GM21423 (cell line): ENCODE measurements at regions not wholly inside any gene's neighbourhood (a gene's known extent, or its start where the extent isn't known, plus 50 kb on each side); places are given as distances from the start of the nearest gene placed in this dataset.
"Not testable (repeated sequence)": the region's sequence is repeated elsewhere in the genome, so short reads cannot be mapped to it uniquely, and the experiment has no call there.

Experiments used
- ATAC-seq: cut with Tn5 transposase; IDR thresholded peaks from one replicate; pipeline ENCODE4 v1.9.1; 2021; ENCODE audit warnings: mild to moderate bottlenecking, moderate library complexity; ENCODE audit not compliant: unreplicated experiment

DNA sequence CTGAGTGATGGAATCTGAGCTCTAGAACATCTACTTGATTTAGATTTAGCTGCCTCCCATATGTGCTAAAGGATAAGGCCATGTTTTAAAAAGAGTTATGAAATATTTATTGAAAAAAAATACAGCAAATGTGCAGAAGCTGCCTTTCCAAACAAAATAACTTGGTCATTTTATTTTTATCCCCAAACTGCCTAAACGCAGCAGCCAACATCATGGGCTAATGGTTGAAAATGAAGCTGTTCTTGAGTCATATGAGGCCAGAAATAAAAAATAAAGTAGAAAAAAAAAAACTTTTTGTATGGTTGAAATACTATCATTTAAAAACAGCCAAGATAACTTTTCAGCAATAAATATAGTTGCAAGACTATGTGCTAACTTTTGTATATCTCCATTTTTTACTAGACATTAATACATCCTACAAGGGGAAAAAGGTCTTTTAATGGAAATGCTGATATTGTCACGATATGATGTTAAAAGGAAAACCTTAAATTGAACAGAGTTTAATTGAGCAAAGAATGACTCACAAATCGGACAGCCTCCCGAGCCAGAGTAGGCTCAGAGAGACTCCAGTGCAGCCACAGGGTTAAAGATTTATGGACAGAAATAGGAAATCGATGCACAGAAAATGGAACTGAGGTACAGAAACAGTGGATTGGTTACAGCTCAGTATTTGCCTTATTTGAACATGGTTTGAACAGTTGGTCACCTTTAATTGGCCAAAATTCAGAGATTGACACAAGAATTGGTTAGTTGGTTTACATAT, 305.8 kb downstream of the MDFIC start:
- no peak for ATAC-seq

DNA sequence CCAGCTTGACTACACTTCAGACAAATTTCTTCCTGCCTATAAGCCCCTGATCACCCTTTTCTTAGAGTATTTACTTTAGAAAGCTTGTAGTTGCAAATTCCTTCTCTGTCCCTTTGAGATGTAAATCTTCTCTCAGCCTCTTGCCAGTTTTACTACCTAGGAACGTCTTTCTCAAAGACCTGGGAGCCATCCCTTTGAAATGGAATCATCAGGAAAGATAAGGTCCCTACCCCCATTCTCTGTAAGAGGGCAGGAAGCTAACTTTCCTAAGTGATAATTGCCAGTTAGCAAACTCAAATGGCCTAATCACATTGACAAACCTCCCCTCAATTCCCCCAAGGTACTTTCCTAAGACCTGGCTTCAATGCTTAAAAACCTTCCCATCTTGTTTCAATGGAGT, 304.5 kb downstream of the MDFIC start:
- no peak for ATAC-seq

DNA sequence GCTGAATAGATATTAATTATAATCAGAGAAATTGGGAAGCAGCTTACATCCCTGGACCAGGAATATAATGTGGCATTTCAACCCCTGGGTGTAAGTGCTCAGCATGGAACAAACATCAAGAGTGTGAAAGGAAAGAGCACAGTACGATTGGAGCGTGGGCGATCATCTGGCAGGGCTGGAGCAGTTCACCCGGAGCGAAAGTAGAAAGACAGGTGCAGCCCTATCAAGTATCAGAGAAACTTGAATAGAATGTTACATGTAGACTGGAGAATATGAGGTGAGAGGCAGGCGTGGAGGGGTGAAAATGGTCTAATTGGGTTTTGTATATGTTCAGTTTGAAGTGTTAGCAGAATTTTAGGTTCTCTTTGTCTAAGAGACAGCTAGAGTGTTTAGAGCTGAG, 303.0 kb downstream of the MDFIC start:
- ATAC-seq = no peak

DNA sequence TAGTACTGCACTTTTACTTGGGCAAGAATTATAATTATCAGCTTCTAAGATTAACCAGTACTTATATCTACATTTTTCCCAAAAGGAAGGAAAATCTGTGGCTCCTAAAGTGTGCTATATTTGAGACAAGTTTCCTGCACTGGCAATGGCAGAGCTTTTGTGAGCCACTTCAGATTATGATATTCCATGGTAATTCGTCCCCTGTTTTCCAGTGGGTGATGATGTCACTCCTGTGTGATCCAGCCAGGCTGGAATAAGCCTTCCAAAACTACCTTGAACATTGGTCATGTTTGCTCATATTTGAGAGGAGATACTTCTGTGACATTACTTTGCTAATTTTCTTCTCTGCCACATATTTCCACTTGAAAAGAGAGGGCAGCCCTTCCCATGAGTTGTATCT, 302.1 kb downstream of the MDFIC start:
- no peak for ATAC-seq

DNA sequence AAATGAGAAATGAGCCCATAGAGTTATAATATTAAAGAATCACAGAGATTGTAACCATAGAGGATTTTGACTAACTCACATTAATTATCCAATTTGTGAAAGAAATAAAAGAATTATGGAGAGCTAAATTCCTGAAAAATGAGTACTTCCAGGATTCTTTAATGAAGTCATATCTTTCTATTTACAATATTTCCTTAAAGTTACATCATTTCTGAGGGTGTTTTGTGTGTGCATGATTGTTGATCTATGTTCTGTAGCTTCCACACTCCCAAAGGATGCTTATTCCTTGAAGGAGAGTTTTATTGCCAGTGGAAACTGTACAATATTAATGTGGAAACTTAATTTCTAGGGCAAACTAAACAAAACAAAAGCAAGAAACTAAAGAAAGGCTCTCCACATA, 299.6 kb downstream of the MDFIC start:
- no peak for ATAC-seq

DNA sequence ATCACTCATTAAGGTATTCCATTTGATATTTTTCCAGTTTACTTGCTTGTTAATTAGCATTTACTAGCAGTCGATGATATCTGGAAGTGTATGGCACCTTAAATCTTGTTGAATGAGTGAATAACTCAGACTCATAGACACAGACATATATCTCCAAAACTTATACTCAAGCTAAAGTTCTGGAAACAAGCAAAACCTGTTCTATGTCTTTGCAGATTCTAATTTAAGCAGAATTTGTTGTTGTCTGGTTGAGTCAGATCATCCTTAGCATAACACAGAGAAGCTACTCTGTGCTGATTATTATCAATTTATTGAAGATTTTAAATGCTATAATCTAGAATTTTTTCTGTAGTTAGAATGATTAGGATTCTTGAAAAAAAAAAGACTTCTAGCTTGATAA, 296.2 kb downstream of the MDFIC start:
- no peak for ATAC-seq

DNA sequence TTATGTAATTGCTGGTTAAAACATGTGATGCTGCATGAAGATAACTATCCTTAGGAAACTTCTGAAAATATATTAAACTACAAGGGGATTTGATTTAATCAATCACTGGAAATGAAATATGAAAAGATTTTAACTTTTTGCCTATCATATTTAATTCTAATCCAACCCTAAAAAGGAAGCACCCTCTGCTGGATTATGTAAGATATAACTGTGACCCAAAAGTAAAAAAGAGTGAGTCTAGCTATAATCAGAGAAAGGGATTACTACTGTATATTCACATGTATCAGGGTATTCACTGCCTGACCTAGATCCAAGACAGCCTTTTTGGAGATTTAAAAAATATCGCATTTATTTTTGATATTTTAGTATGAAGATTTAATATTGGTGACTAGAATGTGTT, 295.5 kb downstream of the MDFIC start:
- ATAC-seq = no peak

DNA sequence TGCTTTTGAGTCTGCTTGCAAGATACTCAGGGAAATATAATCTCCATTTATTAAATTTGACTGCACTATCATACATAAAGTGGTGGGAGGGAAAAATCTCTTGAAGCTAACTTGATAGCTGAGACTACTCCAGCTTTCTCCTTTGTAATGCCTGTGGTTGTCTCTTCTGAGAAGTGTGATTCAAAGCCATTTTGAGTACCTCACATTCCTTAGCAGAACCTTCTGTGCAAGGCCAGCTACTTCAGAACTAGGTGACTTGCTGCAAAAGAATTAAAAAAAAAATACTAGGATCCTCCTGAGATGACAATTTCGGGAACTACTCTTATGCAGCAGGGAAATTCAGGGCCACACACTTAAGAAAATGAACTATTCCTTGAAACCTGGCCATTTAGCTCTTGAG, 294.8 kb downstream of the MDFIC start:
- ATAC-seq = no peak

DNA sequence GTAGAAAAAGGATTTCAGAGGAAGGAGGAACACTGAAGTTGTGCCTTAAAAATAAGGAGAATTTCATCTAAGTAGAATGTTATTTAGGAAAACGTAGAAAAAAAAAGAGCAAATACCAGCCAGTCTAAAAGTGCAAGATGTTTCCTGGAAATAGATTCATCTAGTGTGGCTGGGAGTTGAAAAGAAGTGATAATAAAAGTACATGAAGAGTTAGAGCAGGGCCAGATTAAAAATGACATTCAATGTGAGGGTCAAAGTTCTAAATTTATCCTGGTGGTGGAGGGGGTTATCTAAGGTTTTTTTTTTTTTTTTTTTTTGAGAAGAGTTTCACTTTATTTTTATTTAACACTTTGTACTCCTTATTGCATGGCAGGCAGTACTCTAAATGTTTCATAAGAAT, 289.3 kb downstream of the MDFIC start:
- no peak for ATAC-seq

DNA sequence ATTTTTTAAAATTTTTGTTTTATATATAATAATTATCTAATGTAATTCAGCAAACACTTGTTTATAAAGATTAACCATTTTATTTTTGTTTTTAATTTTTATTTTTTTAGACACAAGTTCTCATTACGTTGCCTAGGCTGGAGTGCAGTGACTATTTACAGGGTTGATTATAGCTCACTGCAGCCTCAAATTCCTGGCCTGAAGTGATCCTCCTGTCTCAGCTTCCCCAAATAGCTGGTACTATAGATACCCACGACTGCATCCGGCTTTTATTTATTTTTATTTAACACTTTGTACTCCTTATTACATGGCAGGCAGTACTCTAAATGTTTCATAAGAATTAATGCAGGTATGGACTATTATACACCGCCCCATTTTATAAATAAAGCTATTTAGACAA, 288.7 kb downstream of the MDFIC start:
- no peak for ATAC-seq

DNA sequence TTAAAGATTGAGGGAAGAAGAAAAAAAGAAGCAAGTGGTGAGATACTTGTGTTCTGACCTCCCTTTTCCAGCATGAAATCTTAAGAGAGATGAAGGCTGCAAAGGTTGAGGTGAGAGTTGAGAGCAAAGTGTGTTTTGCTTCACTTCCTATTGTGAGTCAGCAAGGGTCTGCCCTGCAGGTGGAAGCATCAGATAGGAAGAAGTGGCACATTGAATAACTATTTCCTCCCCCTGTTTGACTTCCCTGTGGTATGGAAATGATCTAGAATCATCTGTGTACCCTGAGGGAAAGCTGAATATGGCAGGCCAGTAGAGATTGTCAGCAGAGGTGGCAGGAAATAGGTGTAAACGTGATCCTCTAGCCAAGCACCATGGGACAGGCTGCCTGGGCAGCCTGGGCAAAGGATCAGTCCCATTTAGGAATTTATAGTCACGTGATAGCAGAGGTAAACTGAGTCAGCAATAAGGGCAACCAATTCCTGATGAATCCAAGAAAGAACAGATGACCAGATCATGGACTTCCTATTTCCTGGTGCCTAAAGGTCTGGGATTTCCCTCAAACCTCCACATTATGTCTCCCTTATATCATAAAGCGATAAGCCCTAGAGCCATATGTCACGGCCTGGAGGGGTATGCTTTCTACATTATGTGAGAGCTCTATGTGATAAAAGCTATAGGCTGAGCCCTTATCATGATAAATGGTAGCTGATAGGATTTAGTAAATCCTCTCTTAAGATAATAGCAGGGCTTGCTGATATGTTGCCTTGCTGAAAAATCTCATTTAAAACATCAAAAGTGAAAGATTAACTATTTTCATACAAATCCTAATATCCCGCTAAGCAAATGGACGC, 287.0 kb downstream of the MDFIC start:
- ATAC-seq = no peak

DNA sequence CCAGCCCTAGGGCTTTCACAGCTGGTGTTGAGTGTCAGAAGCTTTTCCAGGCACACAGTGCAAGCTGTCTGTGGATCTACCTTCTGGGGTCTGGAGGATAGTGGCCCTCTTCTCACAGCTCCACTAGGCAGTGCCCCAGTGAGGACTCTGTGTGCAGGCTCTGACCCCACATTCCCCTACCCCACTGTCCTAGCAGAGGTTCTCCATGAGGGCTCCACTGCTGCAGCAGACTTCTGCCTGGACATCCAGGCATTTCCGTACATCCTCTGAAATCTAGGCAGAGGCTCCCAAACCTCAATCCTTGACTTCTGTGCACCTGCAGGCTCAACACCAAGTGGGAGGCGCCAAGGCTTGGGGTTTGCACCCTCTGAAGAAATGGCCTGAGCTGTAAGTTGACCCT, 284.5 kb downstream of the MDFIC start:
- ATAC-seq = not testable (repeated sequence)

DNA sequence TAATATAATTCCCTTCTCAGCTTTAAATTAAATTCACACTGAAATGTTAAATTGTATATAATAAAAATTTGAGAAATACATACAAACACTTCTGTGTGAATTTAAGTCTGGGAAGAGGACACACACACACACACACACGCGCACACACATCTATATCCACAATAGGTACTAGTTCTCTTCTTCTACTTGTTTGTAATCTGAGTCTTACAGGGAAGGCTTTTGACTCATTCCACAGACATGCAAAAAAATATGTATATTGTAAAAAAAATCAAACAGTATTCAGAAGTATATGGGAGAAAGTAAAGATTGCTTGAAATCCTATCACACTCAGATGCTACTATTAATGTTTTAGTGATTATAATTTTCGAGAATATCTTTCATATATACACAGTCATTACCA, 276.2 kb downstream of the MDFIC start:
- no peak for ATAC-seq

DNA sequence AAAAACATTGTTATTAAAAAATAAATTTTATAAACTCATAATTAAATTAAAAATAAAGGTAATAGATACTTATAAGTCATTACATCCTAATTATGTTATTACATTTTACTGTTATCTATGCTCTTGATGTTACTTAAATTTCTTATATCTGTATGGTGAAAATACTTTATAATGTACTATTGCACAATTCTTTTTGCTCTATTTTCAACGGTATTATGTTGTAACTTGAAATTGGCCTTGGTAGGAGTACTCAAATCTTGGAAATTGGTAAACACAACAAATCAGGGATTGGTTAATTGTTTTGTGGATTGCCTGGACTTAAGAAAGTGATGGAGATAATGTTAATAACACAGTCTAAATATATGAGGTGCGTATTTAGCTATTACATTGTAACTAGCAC, 273.3 kb downstream of the MDFIC start:
- ATAC-seq = no peak

DNA sequence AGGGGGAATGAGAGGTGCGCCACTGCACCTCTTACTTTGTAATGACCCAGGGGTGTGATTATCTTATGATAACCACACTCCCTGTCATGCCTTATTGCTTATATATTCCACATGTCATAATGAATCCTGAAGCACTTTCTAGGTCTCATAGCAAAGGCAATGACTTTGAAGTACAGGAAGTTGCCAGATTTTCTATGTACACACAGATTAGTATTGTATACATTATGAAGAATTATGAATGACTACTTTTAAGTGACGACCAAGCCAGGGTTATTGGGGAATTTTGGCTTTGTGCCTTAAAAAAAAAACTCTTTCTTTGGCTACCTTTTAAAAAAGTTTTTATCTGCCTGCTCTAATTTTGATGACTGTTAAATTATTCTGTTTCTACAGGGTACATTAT, 269.6 kb downstream of the MDFIC start:
- no peak for ATAC-seq

DNA sequence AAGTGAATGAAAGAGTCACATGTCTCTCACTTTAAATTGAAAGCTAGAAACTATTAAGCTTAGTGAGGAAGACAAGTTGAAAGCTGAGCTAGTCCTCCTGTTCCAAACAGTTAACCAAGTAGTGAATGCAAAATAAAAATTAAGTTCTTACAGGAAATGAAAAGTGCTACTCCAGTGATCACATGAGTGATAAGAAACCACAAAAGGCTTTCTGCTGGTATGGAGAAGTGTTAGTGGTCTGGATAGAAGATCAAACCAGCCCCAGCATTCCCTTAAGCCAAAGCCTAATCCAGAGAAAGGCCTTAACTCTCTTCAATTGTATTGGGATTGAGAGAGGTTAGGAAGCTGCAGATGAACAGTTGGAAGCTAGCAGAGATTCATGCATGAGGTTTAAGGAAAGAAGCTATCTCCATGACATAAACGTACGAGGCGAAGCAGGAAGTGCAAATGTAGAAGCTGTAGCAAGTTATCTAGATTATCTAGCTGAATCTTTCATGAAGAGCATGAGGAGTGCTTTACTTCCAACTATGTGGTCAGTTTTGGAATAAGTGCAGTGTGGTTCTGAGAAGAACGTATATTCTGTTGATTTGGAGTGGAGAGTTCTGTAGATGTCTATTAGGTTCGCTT, 261.6 kb downstream of the MDFIC start:
- ATAC-seq = no peak

DNA sequence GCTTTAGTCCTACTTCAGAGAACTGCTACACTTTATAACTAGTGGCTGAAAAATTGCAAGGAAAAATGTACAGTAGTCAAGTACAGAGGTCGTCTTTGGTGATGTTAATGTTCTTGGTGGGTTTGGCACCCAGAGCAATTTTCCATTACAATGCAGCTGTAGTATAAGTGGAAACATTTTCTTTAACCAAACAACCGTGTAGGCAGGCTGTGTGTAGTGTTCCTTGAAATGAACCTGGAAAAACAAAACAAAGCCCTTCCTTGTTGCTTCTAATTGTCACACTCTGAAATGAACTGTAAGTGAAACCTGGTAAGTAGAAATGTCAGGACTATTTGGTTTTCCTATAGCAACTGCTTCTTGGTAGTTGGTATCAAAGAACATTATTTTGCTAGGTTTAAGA, 256.9 kb downstream of the MDFIC start:
- no peak for ATAC-seq

DNA sequence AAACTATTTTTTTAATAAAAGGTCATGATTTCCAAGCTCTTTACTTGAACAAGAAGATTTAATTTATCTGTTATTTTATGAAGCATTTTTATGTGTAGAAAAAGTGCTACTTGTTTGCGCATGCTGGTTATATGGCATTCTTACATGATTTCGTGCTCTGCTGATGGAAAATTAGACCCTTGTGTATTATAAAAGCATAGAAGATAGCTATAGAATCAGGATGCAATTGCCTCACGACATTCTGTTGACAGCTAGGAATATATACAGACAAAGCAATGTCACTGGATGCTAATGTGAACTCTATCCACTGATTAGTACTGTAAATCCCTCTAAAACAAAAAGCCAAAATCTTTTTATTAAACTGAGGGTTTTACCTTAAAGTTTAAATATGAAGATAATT, 255.9 kb downstream of the MDFIC start:
- ATAC-seq = no peak

DNA sequence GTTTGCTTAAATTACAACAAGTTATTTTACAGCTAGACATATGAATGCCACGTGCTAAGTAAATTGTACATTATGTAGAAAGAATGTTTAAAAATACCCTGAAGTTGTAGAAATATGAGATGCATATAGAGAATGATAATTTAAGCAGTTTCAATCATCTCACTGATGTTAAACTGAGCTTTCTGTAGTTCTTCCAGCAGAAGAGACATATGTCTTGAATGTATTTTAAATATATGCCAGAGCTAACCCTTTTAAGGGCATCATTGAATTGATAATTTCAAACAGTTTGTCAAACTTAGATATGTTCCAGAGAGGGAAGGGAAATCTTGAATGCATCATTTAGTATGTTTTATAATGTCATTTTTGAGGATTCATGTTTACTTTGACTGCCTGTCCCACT, 255.2 kb downstream of the MDFIC start:
- ATAC-seq = no peak

DNA sequence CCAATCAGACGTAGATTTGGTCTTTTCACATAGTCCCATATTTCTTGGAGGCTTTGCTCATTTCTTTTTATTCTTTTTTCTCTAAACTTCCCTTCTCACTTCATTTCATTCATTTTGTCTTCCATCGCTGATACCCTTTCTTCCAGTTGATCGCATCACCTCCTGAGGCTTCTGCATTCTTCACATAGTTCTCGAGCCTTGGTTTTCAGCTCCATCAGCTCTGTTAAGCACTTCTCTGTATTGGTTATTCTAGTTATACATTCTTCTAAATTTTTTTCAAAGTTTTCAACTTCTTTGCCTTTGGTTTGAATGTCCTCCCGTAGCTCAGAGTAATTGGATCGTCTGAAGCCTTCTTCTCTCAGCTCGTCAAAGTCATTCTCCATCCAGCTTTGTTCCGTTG, 250.5 kb downstream of the MDFIC start:
- not testable (repeated sequence) for ATAC-seq

DNA sequence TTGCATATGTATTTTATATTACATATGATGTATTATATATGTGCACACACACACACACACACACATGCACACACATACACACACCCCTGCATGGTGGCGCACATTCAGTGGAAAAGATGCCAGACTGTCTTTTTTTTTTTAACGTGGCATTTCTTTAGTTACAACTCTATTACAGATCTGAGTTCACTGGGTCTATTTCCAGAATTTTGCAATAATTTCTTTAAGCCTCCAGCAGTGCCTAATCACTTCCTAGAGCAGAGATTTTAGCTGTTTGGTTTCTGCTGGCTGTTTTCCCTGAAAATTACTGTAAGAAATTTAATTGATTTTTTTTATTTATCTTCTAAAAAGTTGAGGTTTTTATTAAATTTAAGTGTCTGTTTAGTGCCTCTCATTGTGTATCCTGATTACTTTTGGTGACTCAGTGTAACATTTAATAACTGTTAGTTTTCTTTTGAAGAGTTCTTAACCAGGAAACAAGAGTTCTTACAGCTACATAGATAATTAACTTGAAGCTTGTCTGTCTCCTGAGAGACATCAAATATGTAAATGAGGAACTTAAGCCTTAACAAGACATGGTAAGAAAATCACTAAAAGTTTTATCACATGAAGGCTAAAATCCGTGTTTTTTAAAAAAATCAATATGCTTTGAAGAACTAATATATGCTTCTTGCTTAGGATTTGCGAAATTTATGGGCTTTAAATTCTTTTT, 232.0 kb downstream of the MDFIC start:
- ATAC-seq = no peak
